Stimulated activated CD4-positive, alpha-beta T cell treated with anti-CD3 and anti-CD28 coated beads, Interleukin-1b, Interleukin-23, amount 100 ng/mL, for 24 hours (primary cell): ENCODE measurements at regions not wholly inside any gene's neighbourhood (a gene's known extent, or its start where the extent isn't known, plus 50 kb on each side); places are given as distances from the start of the nearest gene placed in this dataset.
A peak's percentile ranks its signal among the peaks of the same experiment; 100 is the strongest.

ENCODE experiments used
- DNase-seq, 4 experiments: peaks; one replicate each; pipeline ENCODE4 v3.0.0-alpha.2; 2020; ENCODE audit warnings: low read depth in 4 of 4, low spot score in 1 of 4

DNA sequence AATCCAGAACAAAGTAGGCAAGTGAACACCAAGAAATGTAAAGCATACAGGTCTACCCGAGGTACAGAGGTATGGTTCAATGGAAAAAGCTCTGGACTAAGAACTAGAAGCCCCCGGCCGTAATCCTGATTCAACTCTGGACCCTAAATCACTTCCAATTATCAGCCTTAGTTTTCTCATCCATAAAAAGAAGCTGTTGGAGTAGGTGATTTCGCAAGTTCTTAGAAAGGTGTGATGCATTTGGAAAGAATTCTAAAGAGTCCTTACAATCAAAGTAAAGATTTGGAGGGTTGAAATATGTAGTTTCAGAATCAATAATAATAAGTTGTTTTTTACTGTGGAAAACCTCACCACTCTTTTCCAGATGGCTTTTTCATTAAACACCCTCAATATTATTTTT, 622.1 kb upstream of the ID2 start:
- DNase-seq, result no peak

DNA sequence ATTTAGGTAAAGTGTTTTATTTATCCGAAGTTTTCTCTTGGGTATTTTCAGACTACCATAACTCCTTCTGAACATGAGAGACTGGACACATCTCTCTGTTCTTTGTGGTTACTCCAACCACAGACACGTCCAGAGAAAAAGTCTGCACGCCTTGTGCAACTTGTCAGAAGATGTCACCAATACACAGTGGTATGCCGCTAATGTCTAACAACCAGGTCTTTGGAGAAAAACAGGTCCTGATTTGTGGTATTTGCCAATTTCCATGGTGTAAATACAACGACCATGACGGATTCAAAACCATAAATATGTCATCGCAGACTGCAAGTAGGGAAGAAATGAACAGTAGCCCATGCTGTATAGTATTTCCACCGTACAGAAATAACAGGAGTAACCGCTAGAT, 620.6 kb upstream of the ID2 start:
- no peak for DNase-seq

DNA sequence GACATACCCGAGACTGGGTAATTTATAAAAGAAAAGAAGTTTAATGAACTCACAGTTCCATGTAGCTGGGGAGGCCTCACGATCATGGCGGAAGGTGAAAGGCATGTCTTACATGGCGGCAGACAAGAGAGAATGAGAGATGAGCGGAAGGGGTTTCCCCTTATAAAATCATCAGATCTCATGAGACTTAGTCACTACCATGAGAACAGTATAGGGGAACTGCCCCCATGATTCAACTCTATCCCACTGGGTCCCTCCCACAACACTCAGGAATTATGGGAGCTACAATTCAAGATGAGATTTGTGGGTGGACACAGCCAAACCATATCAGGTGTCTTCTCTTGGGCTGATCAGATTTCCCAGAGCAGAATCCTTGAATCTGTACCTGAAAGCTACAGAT, 617.3 kb upstream of the ID2 start:
- DNase-seq, result no peak

- DNase-seq, result no peak
Observed at GRCh38 chr2:8065191-8065590, 616.7 kb upstream of the ID2 start.

DNA sequence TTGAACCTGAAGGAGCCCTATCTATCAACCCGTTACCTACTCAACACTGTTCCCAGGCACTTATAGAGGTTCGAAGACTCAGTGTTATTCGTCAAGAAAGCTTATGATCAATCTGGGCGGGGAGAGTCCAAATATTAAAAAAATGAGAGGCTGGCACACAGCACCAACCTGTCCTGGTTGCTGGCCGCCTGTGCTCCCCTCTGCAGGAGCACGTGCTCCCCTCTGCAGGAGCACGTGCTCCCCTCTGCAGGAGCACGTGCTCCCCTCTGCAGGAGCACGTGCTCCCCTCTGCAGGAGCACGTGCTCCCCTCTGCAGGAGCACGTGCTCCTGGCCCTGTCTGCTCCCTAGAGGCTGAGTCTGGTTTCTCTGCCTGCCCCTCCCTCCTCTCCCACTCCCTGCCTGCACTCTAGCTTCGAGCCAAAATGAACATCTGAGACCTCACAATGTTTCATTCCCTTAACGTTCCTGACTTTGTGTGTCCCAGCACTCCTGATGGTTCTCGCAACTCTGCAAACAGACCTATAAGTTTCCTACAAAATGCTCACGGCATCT, 614.0 kb upstream of the ID2 start:
- no peak for DNase-seq

- no peak for DNase-seq
Observed at GRCh38 chr2:8072907-8073306, 608.9 kb upstream of the ID2 start.

DNA sequence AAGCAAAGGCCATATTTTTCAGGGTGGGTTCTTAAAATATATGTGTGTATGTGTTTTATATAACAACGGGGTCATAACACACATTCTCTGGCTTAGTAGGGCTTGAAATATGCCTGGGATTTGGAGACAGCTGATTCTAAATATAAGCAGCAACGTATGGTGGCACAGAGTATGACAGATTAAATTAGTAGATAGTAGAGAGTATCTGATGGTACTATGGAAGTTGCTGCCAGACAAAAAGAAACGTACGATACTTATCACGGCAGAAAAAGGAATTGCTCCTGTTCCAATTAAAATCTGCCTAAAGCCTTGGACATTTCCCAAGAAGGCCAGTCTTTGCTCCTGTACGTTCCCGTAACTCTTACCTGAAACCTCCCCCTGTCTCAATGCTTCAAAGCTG, 607.9 kb upstream of the ID2 start:
- DNase-seq, result no peak

- no peak for DNase-seq
Observed at GRCh38 chr2:8076448-8077342, 605.2 kb upstream of the ID2 start.

DNA sequence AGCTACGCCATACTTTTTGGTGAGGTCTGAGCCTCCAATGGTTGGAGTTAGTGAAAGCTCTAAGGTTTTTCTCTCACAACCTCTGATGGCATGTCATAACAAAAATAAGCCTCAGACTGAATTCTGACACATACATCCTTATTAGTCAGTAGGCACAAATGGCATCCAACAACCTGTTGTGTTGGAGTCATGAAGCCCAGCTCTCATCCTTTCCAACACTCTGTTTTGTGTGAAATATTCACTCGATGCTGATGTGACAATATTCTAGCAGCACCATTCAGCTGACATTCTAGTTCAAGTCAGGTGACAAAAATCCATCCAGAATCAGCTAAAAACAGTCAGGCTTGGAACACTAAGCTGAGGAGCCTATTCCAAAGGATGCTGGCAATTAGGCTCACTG, 603.2 kb upstream of the ID2 start:
- DNase-seq, result no peak

DNA sequence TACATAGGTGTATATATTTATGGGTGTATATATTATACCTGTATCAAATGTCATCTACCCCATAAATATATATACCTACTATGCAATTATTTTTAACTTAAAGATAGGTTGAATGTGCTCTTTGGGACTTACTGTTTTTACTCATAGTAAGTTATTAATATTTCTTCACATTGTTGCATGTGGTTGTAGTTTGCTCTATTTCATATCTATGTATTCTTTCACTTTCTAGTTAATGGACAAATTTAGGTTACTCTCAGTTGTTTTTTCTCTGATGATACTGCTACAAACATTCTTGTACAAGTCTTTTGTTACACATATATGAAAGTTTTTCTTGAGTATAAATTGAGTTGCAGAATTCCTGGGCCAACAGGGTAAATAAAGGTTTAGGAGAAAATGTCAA, 601.8 kb upstream of the ID2 start:
- no peak for DNase-seq

DNA sequence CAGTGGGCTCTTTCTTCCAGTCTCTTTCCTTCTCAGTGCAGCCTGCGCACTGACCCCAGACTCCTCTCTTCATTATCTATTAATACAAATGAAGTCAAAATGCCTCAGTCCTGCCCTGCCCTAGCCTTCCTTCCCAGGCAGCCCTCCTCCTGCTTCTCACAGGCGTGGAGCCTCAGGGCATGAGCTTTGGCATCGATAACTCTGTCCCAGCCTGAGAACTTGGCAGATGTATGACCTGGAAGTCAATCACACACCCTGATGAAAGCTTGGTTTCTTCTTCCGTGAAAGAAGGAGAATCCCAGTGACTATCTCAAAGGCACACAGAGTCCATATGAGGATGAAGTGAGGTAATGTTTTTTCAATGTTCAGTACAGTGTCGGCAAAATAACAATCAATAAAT, 600.7 kb upstream of the ID2 start:
- no peak for DNase-seq

- no peak for DNase-seq
Observed at GRCh38 chr2:8082840-8083239, 599.0 kb upstream of the ID2 start.

DNA sequence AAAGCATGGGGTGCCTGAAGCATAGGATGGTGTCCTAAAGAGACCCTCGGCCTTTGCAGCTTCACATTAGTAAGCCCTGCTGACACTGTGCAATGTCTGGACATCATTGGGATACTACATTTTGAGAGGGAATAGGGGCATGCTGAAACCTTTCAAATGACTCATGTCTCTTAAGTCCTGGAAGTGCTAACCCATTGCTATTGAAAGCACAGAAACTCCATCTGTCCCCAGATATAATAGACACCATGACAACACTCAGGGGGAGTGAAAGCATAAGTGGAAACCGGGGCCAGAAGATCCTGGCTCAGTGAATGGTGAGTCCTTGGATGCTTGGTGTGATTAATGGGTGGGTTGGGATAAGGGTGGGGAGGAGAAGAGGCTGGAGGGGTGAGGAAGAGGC, 595.5 kb upstream of the ID2 start:
- DNase-seq, result no peak

GRCh38 chr2:8086796-8087479, 594.9 kb upstream of the ID2 start:
- no peak for DNase-seq

GRCh38 chr2:8087480-8087840, 594.4 kb upstream of the ID2 start:
- DNase-seq, result no peak

GRCh38 chr2:8088810-8089209, 593.0 kb upstream of the ID2 start:
- DNase-seq, result no peak

DNA sequence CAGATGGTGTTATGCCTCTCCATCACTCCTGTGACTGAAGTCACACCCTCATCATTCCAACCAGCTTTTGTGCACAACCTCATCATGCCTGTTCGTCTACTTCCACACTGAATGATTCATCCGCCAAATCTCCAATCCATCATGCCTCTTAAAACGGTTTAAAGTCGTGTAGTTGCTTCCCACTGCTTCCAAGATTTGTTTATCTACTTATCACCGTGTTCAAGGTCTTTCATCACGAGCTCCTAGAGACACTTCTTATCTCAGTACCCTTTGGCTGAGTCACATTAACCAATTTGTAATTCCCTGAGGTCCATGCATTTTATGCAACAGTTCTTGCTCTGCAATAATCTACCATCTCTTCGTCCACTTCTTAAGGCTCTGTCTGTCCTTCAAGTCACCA, 592.3 kb upstream of the ID2 start:
- DNase-seq, result no peak

GRCh38 chr2:8090748-8091700, 590.8 kb upstream of the ID2 start:
- DNase-seq, result peak; percentile 28 to 56 (median 40)

- DNase-seq, result no peak
Observed at GRCh38 chr2:8094526-8094925, 587.3 kb upstream of the ID2 start.

DNA sequence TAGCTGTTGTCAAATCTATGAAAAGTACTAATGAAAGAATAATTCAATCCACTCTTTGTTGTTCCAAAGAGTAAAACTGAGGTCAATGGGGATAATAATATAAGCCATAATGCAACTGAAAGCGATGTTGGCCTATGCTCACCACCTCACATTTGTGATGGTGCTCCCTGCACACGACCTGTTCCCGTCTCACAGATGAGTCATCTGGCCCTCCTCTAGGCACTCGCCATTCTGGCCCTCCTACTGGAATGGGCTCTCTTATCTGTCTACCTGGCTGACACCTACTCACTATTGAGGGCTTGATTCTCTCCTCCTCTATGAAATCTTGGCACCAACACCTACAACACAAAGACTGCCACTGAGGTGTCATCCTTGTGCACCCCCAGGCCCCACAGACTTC, 585.9 kb upstream of the ID2 start:
- no peak for DNase-seq

- DNase-seq, result no peak
Observed at GRCh38 chr2:8096484-8096883, 585.4 kb upstream of the ID2 start.
